DOHH2 (cell line): ENCODE measurements at regions not wholly inside any gene's neighbourhood (a gene's known extent, or its start where the extent isn't known, plus 50 kb on each side); places are given as distances from the start of the nearest gene placed in this dataset.

Source experiments
- H3F3A ChIP-seq: fragments of 200-600 bp; sonication (generic), shearing (Covaris generic); 2 replicates; pipeline ENCODE4 v1.6.0; 2016; ENCODE audit warnings: antibody characterized with exemption, mild to moderate bottlenecking; ENCODE audit not compliant: control insufficient read depth, insufficient read depth
- H3K27ac ChIP-seq: fragments of 200-600 bp; sonication (generic); 2 replicates; pipeline ENCODE4 v1.5.1; 2014; ENCODE audit warnings: low read depth, mild to moderate bottlenecking, low read length, moderate library complexity
- H3K27me3 ChIP-seq: fragments of 200-600 bp; sonication (generic); 2 replicates; pipeline ENCODE4 v1.6.1; 2014; ENCODE audit warnings: mild to moderate bottlenecking, low read length, mixed read lengths; ENCODE audit not compliant: control insufficient read depth
- H3K36me3 ChIP-seq: fragments of 200-600 bp; sonication (generic); 2 replicates; pipeline ENCODE4 v1.6.1; 2014; ENCODE audit warnings: mild to moderate bottlenecking, low read length, moderate library complexity, mixed read lengths; ENCODE audit not compliant: control insufficient read depth
- H3K4me1 ChIP-seq: fragments of 200-600 bp; sonication (generic); 2 replicates; pipeline ENCODE4 v1.6.1; 2014; ENCODE audit warnings: mild to moderate bottlenecking, low read length, mixed read lengths; ENCODE audit not compliant: control insufficient read depth
- H3K4me2 ChIP-seq: fragments of 200-600 bp; sonication (generic); 2 replicates; pipeline ENCODE4 v1.6.0; 2014; ENCODE audit warnings: mild to moderate bottlenecking, low read length, moderate library complexity
- H3K4me3 ChIP-seq: fragments of 200-600 bp; sonication (generic); 2 replicates; pipeline ENCODE4 v1.5.1; 2014; ENCODE audit warnings: mild to moderate bottlenecking, low read length, mixed read lengths
- H3K79me2 ChIP-seq: fragments of 200-600 bp; sonication (generic); 2 replicates; pipeline ENCODE4 v1.6.1; 2014; ENCODE audit warnings: mild to moderate bottlenecking, low read length, mixed read lengths; ENCODE audit not compliant: control insufficient read depth
- H3K9me2 ChIP-seq: fragments of 200-600 bp; sonication (generic); replicated peaks from 2 replicates; pipeline ENCODE4 v1.6.1; 2014; ENCODE audit warnings: mild to moderate bottlenecking, low read length, mixed read lengths; ENCODE audit not compliant: control insufficient read depth
- H3K9me3 ChIP-seq: fragments of 200-600 bp; sonication (generic); 2 replicates; pipeline ENCODE4 v1.6.1; 2014; ENCODE audit warnings: antibody characterized with exemption, low read length, mixed read lengths; ENCODE audit not compliant: control insufficient read depth, insufficient read depth
- H4K20me1 ChIP-seq: fragments of 200-600 bp; sonication (generic); 2 replicates; pipeline ENCODE4 v1.6.0; 2014; ENCODE audit warnings: low read depth, mild to moderate bottlenecking, antibody characterized with exemption, low read length, moderate library complexity; ENCODE audit not compliant: control insufficient read depth, insufficient read depth
- CTCF ChIP-seq: fragments of 200-600 bp; sonication (generic); IDR thresholded peaks from one replicate; pipeline ENCODE4 v1.5.1; 2014; ENCODE audit warnings: antibody characterized with exemption, mild to moderate bottlenecking, low read depth, low read length; ENCODE audit not compliant: poor library complexity, severe bottlenecking
- EZH2phosphoT487 ChIP-seq: fragments of 200-600 bp; sonication (generic); IDR thresholded peaks from 2 replicates; pipeline ENCODE4 v1.6.1; 2017; ENCODE audit warnings: borderline replicate concordance, mild to moderate bottlenecking, antibody characterized with exemption, low read length, moderate library complexity, mixed read lengths

GRCh38 chr12:46664761-46665287, 161.0 kb downstream of the SLC38A4 start:
- no peak overlapping the region for H3K27ac ChIP-seq

GRCh38 chr12:46663318-46663717, 162.5 kb downstream of the SLC38A4 start:
- H3K4me3 ChIP-seq, result no peak overlapping the region
- no peak overlapping the region for H3K27ac ChIP-seq
- no peaks in the 10 kb centered on the region for H4K20me1 ChIP-seq
- H3K9me2 ChIP-seq, result no peaks in the 10 kb centered on the region
- no peaks in the 10 kb centered on the region for H3K9me3 ChIP-seq
- no peak for TF ChIP-seq CTCF
- no peaks in the 10 kb centered on the region for H3K4me1 ChIP-seq
- H3K4me2 ChIP-seq, result no peak overlapping the region
- no peaks in the 10 kb centered on the region for H3K36me3 ChIP-seq
- no peaks in the 10 kb centered on the region for H3F3A ChIP-seq
- peaks cover 15% of the 10 kb centered on the region for H3K27me3 ChIP-seq
- H3K79me2 ChIP-seq, result no peaks in the 10 kb centered on the region

More at GRCh38 chr12:46664761-46665287, 161.0 kb downstream of the SLC38A4 start:
- Histone ChIP-seq H3K4me3 (no peak overlapping the region), H3F3A (no peaks in the 10 kb centered on the region), H4K20me1 (no peaks in the 10 kb centered on the region), H3K79me2 (no peaks in the 10 kb centered on the region), H3K27me3 (peaks cover 11% of the 10 kb centered on the region), H3K36me3 (no peaks in the 10 kb centered on the region), H3K9me3 (no peaks in the 10 kb centered on the region), H3K4me1 (no peaks in the 10 kb centered on the region), H3K4me2 (no peak overlapping the region), H3K9me2 (no peaks in the 10 kb centered on the region)
- TF ChIP-seq CTCF, result no peak
- no peak for TF ChIP-seq EZH2phosphoT487

GRCh38 chr12:46661110-46661845, 164.5 kb downstream of the SLC38A4 start:
- no peak overlapping the region for H3K4me2 ChIP-seq
- no peak overlapping the region for H3K27ac ChIP-seq
- no peaks in the 10 kb centered on the region for H3K4me1 ChIP-seq
- TF ChIP-seq CTCF, result peak; percentile 77
- TF ChIP-seq EZH2phosphoT487, result no peak
- peaks cover 15% of the 10 kb centered on the region for H3K27me3 ChIP-seq
- no peaks in the 10 kb centered on the region for H3F3A ChIP-seq
- H4K20me1 ChIP-seq, result no peaks in the 10 kb centered on the region
- no peaks in the 10 kb centered on the region for H3K36me3 ChIP-seq
- H3K79me2 ChIP-seq, result no peaks in the 10 kb centered on the region
- H3K4me3 ChIP-seq, result no peak overlapping the region
- H3K9me2 ChIP-seq, result no peaks in the 10 kb centered on the region
- no peaks in the 10 kb centered on the region for H3K9me3 ChIP-seq
